Mucosa of descending colon (tissue), 3 donors: ENCODE measurements at regions not wholly inside any gene's neighbourhood (a gene's known extent, or its start where the extent isn't known, plus 50 kb on each side); places are given as distances from the start of the nearest gene placed in this dataset.

Experiments used
- ATAC-seq: fragments of 200-7000 bp; cut with Tn5 transposase; one replicate; pipeline ENCODE4 v1.9.1; 2020; ENCODE audit warnings: mild to moderate bottlenecking, moderate library complexity
- DNase-seq, 3 donors: peaks; one replicate each; pipeline ENCODE4 v3.0.0-alpha.2; 2020
- H3K36me3 ChIP-seq: fragments of 200-600 bp; one replicate; pipeline ENCODE4 v1.8.0; 2021; ENCODE audit warnings: low read depth, mild to moderate bottlenecking
- H3K4me1 ChIP-seq: fragments of 200-600 bp; one replicate; pipeline ENCODE4 v1.8.0; 2021; ENCODE audit warnings: low read depth, mild to moderate bottlenecking
- H3K4me3 ChIP-seq: fragments of 200-600 bp; one replicate; pipeline ENCODE4 v1.8.0; 2021; ENCODE audit warnings: mild to moderate bottlenecking
- H3K9me3 ChIP-seq: fragments of 200-600 bp; one replicate; pipeline ENCODE4 v1.8.0; 2021; ENCODE audit warnings: mild to moderate bottlenecking
- CTCF ChIP-seq: fragments of 200-600 bp; IDR thresholded peaks from one replicate; pipeline ENCODE4 v1.8.0; 2022; ENCODE audit warnings: antibody characterized with exemption, mild to moderate bottlenecking
- intact Hi-C, 2 donors: fragments of 100-400 bp; cut with DNase I in 1 of 2; cut with micrococcal nuclease in 1 of 2; formaldehyde crosslinking; loops; one replicate each; pipeline versions ENCODE4 v1.11.0 to v1.11.1; 2022; cut with DNase I, micrococcal nuclease
- donor health status: DM: no; HTN: no; CAD: no; lungs with moderate emphysema.
- donor health status: DM: no; HTN: no; CAD: no.
- donor health status: DM: no; HTN: yes; CAD: no.

DNA sequence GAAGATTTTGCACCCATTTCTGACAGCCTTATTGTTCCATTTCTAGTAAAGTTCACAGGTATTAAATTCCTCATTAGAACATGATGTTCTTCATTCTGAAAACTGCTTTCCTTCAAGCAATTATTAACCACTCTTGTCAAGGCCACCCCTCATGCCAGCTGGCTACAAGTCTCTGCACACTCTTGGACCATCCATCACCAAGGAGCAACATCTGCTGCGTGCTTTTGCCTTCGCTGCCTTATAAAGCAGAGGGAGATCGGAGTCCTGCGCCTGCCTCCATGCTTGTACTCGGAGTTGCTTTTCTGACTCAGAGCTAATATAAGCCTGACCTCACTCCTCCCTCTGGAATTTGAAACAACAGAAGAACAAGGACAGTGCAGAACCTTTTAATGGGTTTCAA is 529.9 kb upstream of the DPP6 start:
- H3K9me3 ChIP-seq = peaks cover 7% of the 10 kb centered on the region
- intact Hi-C loops = no loop called here
- no peak for DNase-seq
- H3K36me3 ChIP-seq = no peaks in the 10 kb centered on the region
- no peak for ATAC-seq
- no peak overlapping the region for H3K4me3 ChIP-seq
- no peak for TF ChIP-seq CTCF
- no peaks in the 10 kb centered on the region for H3K4me1 ChIP-seq

DNA sequence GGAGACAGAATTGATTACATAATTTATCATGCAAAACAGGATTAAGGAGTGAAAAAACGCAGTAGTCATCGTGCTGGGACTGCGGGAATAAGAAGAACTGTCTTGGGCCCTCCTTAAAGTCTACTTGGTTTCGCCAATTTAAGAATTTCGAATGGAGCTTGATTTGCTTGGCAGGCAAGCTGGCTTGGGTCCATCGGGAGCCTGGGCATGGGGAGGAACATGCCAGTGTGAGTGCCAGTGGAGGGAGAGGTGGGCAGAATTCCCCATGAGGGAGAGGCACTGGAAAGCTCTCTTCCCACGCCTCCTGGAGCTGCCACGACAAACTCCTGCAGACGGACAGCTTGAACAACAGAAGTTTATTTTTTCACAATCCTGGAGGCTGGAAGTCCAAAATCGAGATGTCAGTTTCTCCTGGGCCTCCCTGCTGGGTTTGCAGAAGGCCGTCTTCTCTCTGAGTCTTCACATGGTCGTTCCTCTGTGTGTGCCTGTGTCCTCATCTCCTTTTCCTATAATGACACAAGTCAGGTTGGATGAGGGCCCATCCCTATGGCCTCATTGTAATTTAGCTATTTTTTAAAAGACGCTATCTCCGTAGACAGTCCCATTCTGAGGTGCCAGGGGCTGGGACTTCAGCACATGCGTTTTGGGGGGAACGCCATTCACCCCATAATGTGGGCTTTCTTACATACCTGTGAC is 528.7 kb upstream of the DPP6 start:
- Histone ChIP-seq H3K9me3 (peaks cover 1% of the 10 kb centered on the region), H3K4me1 (no peaks in the 10 kb centered on the region), H3K36me3 (no peaks in the 10 kb centered on the region), H3K4me3 (no peak overlapping the region)
- no peak for TF ChIP-seq CTCF
- no peak for ATAC-seq
- DNase-seq = no peak
- intact Hi-C loops = no loop called here

DNA sequence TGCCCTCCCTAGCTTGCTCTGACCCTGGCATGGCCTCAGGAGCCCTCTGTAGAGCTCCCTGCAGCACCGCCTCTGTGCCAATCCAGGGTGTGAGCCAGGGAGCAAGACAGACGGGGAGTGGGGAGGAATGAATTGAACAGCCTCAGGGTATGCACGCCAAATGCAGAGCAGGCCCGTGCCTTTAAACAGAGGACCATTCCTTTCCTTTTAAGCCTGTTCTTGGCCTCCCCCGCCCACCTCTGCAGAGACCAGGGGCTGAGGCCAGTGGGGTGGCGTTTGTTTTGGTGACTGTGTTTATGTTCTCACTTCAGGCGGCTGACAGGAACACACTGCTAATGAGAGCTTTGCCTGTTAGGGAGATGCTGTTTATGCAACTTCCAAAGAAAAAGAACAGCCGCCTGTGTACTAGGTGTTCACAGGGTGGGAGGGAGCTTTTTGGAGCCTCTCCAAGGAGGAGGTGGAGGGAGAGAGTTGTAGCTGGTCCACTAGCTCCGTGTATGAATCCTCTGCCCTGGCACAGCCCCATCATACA is 528.1 kb upstream of the DPP6 start:
- DNase-seq (no peak), ATAC-seq (no peak)
- Histone ChIP-seq H3K4me3 (no peak overlapping the region), H3K4me1 (no peaks in the 10 kb centered on the region), H3K36me3 (no peaks in the 10 kb centered on the region), H3K9me3 (peaks cover 3% of the 10 kb centered on the region)
- no peak for TF ChIP-seq CTCF
- intact Hi-C loops = no loop called here

DNA sequence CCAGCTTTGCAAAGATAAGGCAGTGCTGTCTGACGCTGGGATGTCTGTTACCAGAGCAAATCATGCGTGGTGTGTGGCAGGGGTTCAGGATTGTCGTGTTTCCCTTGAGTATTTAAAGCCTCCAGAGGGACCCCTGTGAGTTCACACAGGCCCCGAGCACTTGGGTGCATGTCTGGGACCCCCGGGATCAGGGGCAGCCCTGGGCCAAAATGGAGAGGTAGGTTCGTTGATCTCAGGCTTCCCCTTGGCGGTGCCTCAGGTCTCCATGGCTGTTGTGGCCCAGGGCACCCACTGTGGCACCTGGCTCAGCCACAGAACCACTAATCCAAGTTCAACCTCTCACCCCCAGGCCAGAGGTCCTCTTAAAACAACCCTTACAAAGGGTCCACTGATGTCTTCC is 523.1 kb upstream of the DPP6 start:
- DNase-seq (no peak), ATAC-seq (no peak)
- intact Hi-C loops = no loop called here
- no peak for TF ChIP-seq CTCF
- Histone ChIP-seq H3K9me3 (peaks cover 11% of the 10 kb centered on the region), H3K4me1 (no peaks in the 10 kb centered on the region), H3K36me3 (no peaks in the 10 kb centered on the region), H3K4me3 (no peak overlapping the region)

- Histone ChIP-seq H3K36me3 (no peaks in the 10 kb centered on the region), H3K9me3 (peaks cover 11% of the 10 kb centered on the region), H3K4me1 (no peaks in the 10 kb centered on the region), H3K4me3 (no peak overlapping the region)
- ATAC-seq (no peak), DNase-seq (no peak)
- TF ChIP-seq CTCF = no peak
- intact Hi-C loops = no loop called here
Measured at GRCh38 chr7:153529651-153530165, 522.5 kb upstream of the DPP6 start.
